HG03175 (cell line): ENCODE measurements at regions not wholly inside any gene's neighbourhood (a gene's known extent, or its start where the extent isn't known, plus 50 kb on each side); places are given as distances from the start of the nearest gene placed in this dataset.

Source experiments
- ATAC-seq: cut with Tn5 transposase; IDR thresholded peaks from one replicate; pipeline ENCODE4 v1.9.1; 2021; ENCODE audit warnings: mild to moderate bottlenecking, moderate library complexity; ENCODE audit not compliant: unreplicated experiment

- no peak for ATAC-seq
Observed at GRCh38 chr5:162323466-162323865, 255.9 kb downstream of the GABRG2 start.

GRCh38 chr5:162324328-162324727, 256.8 kb downstream of the GABRG2 start:
- ATAC-seq = no peak

GRCh38 chr5:162325143-162325727, 257.7 kb downstream of the GABRG2 start:
- no peak for ATAC-seq

GRCh38 chr5:162334944-162335343, 267.4 kb downstream of the GABRG2 start:
- no peak for ATAC-seq

- no peak for ATAC-seq
Observed at GRCh38 chr5:162360373-162360931, 292.9 kb downstream of the GABRG2 start.

- no peak for ATAC-seq
Observed at GRCh38 chr5:162372256-162372655, 304.7 kb downstream of the GABRG2 start.

GRCh38 chr5:162377895-162378294, 310.3 kb downstream of the GABRG2 start:
- ATAC-seq = no peak

- ATAC-seq = no peak
Observed at GRCh38 chr5:162382839-162383238, 315.3 kb downstream of the GABRG2 start.

- no peak for ATAC-seq
Observed at GRCh38 chr5:162384225-162384624, 316.7 kb downstream of the GABRG2 start.

- ATAC-seq = no peak
Observed at GRCh38 chr5:162391833-162392232, 324.3 kb downstream of the GABRG2 start.

- no peak for ATAC-seq
Observed at GRCh38 chr5:162392336-162392735, 324.8 kb downstream of the GABRG2 start.

GRCh38 chr5:162393534-162393933, 326.0 kb downstream of the GABRG2 start:
- no peak for ATAC-seq

GRCh38 chr5:162407614-162408013, 340.0 kb downstream of the GABRG2 start:
- ATAC-seq = no peak

GRCh38 chr5:162410365-162410764, 342.8 kb downstream of the GABRG2 start:
- ATAC-seq = no peak

- ATAC-seq = no peak
Observed at GRCh38 chr5:162429142-162429541, 361.6 kb downstream of the GABRG2 start.

GRCh38 chr5:162434281-162434680, 366.7 kb downstream of the GABRG2 start:
- no peak for ATAC-seq

GRCh38 chr5:162436055-162436454, 368.5 kb downstream of the GABRG2 start:
- ATAC-seq = no peak

- no peak for ATAC-seq
Observed at GRCh38 chr5:162444129-162444762, 376.7 kb downstream of the GABRG2 start.

GRCh38 chr5:162456086-162456485, 388.5 kb downstream of the GABRG2 start:
- no peak for ATAC-seq

GRCh38 chr5:162466011-162466410, 398.4 kb downstream of the GABRG2 start:
- ATAC-seq = no peak

- no peak for ATAC-seq
Observed at GRCh38 chr5:162473041-162473714, 405.6 kb downstream of the GABRG2 start.

GRCh38 chr5:162474239-162474638, 406.7 kb downstream of the GABRG2 start:
- no peak for ATAC-seq
